SK-N-SH (cell line): ENCODE measurements at regions not wholly inside any gene's neighbourhood (a gene's known extent, or its start where the extent isn't known, plus 50 kb on each side); places are given as distances from the start of the nearest gene placed in this dataset.

Experiments
- CTCF ChIA-PET: fragments of 300-600, 350-600 bp; formaldehyde crosslinking; extraction: SDS; loops from one replicate; lab custom pipeline; 2021; lab: Yijun Ruan, JAX
- POLR2A ChIA-PET: fragments of 350-600 bp; sonication (Branson Sonifier 250); formaldehyde crosslinking; extraction: SDS; loops from one replicate; lab custom pipeline; 2020; ENCODE audit warnings: antibody characterized with exemption, inconsistent platforms; lab: Yijun Ruan, JAX
- DNase-seq: peaks from one replicate; pipeline ENCODE4 v3.0.0; 2012
- H2AFZ ChIP-seq: fragments of 200-600 bp; sonication (generic); 2 replicates; pipeline ENCODE4 v1.8.1; 2016; ENCODE audit warnings: antibody characterized with exemption, mild to moderate bottlenecking, low read depth
- H3F3A ChIP-seq: fragments of 200-600 bp; sonication (generic); replicated peaks from 2 replicates; pipeline ENCODE3; 2016; ENCODE audit warnings: antibody characterized with exemption, mild to moderate bottlenecking; ENCODE audit not compliant: insufficient read depth
- H3K27ac ChIP-seq, 2 experiments: fragments of 200-500 bp in 1 of 2; fragments of 200-600 bp in 1 of 2; sonication (Bioruptor generic) in 1 of 2; sonication (generic), shearing (Covaris generic) in 1 of 2; 2 replicates each; pipeline versions ENCODE4 v1.5.1 to v1.6.1; 2014 to 2016; ENCODE audit warnings: low read depth in 2 of 2, inconsistent platforms in 1 of 2, low read length in 1 of 2, mild to moderate bottlenecking in 1 of 2, mixed read lengths in 1 of 2
- H3K27me3 ChIP-seq: fragments of 200-600 bp; sonication (generic), shearing (Covaris generic); 2 replicates; pipeline ENCODE4 v1.6.1; 2016; ENCODE audit warnings: mixed run types; ENCODE audit not compliant: insufficient read depth
- H3K36me3 ChIP-seq, 2 experiments: fragments of 200-500 bp in 1 of 2; fragments of 200-600 bp in 1 of 2; sonication (Bioruptor generic) in 1 of 2; sonication (generic) in 1 of 2; replicated peaks in 1 of 2; 2 replicates each; pipeline versions ENCODE3 to v1.5.1; 2014 to 2016; ENCODE audit warnings: low read length in 1 of 2, mild to moderate bottlenecking in 1 of 2; ENCODE audit not compliant: insufficient read depth in 2 of 2, control insufficient read depth in 1 of 2
- H3K4me1 ChIP-seq, 2 experiments: fragments of 200-500 bp in 1 of 2; fragments of 200-600 bp in 1 of 2; sonication (Bioruptor generic) in 1 of 2; sonication (generic), shearing (Covaris generic) in 1 of 2; 2 replicates each; pipeline versions ENCODE4 v1.5.1 to v1.6.1; 2014 to 2016; ENCODE audit warnings: low read depth in 1 of 2, low read length in 1 of 2, mixed run types in 1 of 2; ENCODE audit not compliant: insufficient read depth in 2 of 2, control insufficient read depth in 1 of 2
- H3K4me2 ChIP-seq: fragments of 200-600 bp; sonication (generic), shearing (Covaris generic); 2 replicates; pipeline ENCODE4 v1.6.1; 2017; ENCODE audit warnings: mixed run types
- H3K4me3 ChIP-seq, 2 experiments: fragments of 200-500 bp in 1 of 2; fragments of 200-600 bp in 1 of 2; sonication (Bioruptor generic) in 1 of 2; sonication (generic), shearing (Covaris generic) in 1 of 2; 2 replicates each; pipeline versions ENCODE4 v1.5.1 to v1.8.1; 2014 to 2016; ENCODE audit warnings: low read depth in 2 of 2, inconsistent platforms in 1 of 2, low read length in 1 of 2, mild to moderate bottlenecking in 1 of 2, mixed read lengths in 1 of 2, moderate library complexity in 1 of 2
- H3K79me2 ChIP-seq: fragments of 200-600 bp; sonication (generic); 2 replicates; pipeline ENCODE4 v1.8.1; 2017; ENCODE audit warnings: mild to moderate bottlenecking; ENCODE audit not compliant: insufficient read depth
- H3K9ac ChIP-seq: fragments of 200-600 bp; sonication (generic); 2 replicates; pipeline ENCODE4 v1.6.1; 2017; ENCODE audit warnings: mixed run types
- H3K9me2 ChIP-seq: fragments of 200-600 bp; sonication (generic); 2 replicates; pipeline ENCODE4 v1.6.1; 2017; ENCODE audit warnings: mixed run types
- H3K9me3 ChIP-seq: fragments of 200-600 bp; sonication (generic); 2 replicates; pipeline ENCODE4 v1.6.1; 2017; ENCODE audit warnings: mixed run types, mild to moderate bottlenecking, moderate library complexity
- H4K20me1 ChIP-seq: fragments of 200-600 bp; sonication (generic); 2 replicates; pipeline ENCODE4 v1.6.1; 2017; ENCODE audit warnings: mild to moderate bottlenecking, mixed run types; ENCODE audit not compliant: insufficient read depth
- CHD2 ChIP-seq: fragments of 150-350 bp; IDR thresholded peaks from 2 replicates; pipeline ENCODE4 v1.6.1; 2018; ENCODE audit warnings: low read length; ENCODE audit not compliant: partially characterized antibody
- ELF1 ChIP-seq: IDR thresholded peaks from 2 replicates; pipeline ENCODE4 v1.4.0; 2012
- EZH2phosphoT487 ChIP-seq: fragments of 200-600 bp; sonication (generic); IDR thresholded peaks from 2 replicates; pipeline ENCODE4 v1.6.1; 2017; ENCODE audit warnings: low read depth, mixed run types, mild to moderate bottlenecking, antibody characterized with exemption, moderate library complexity, borderline replicate concordance
- FOXJ3 ChIP-seq: sonication (generic); formaldehyde crosslinking; IDR thresholded peaks from 2 replicates; pipeline ENCODE4 v1.5.1; 2020; ENCODE audit warnings: mild to moderate bottlenecking, missing genetic modification reagents
- GABPA ChIP-seq: IDR thresholded peaks from 2 replicates; pipeline ENCODE4 v1.4.0; 2012; ENCODE audit warnings: low read depth, mild to moderate bottlenecking
- GATA2 ChIP-seq: sonication (generic); formaldehyde crosslinking; IDR thresholded peaks from 2 replicates; pipeline ENCODE4 v1.5.0; 2020; ENCODE audit warnings: mild to moderate bottlenecking, missing genetic modification reagents
- MEF2A ChIP-seq: IDR thresholded peaks from 2 replicates; pipeline ENCODE4 v1.4.0; 2012; ENCODE audit warnings: low read depth, borderline replicate concordance
- MXI1 ChIP-seq: IDR thresholded peaks from 2 replicates; pipeline ENCODE4 v1.6.1; 2012; ENCODE audit warnings: mild to moderate bottlenecking, low read depth, low read length, improper control_type of control experiment
- NFIC ChIP-seq: IDR thresholded peaks from 2 replicates; pipeline ENCODE4 v1.4.0; 2012; ENCODE audit warnings: borderline replicate concordance
- NRF1 ChIP-seq: IDR thresholded peaks from 2 replicates; pipeline ENCODE4 v1.6.1; 2012; ENCODE audit warnings: low read depth, mild to moderate bottlenecking, low read length
- RAD21 ChIP-seq: IDR thresholded peaks from 2 replicates; pipeline ENCODE4 v1.6.1; 2012; ENCODE audit warnings: mild to moderate bottlenecking, low read length
- RXRA ChIP-seq: IDR thresholded peaks from 2 replicates; pipeline ENCODE4 v1.4.0; 2012; ENCODE audit warnings: low read depth, mild to moderate bottlenecking, borderline replicate concordance
- SIN3A ChIP-seq: IDR thresholded peaks from 2 replicates; pipeline ENCODE4 v1.6.1; 2012; ENCODE audit warnings: low read depth, mild to moderate bottlenecking, low read length, moderate library complexity, borderline replicate concordance
- SMC3 ChIP-seq: IDR thresholded peaks from 2 replicates; pipeline ENCODE4 v1.6.1; 2012; ENCODE audit warnings: low read depth, low read length, improper control_type of control experiment
- ZBTB33 ChIP-seq: IDR thresholded peaks from 2 replicates; pipeline ENCODE4 v1.4.0; 2012; ENCODE audit warnings: low read depth, borderline replicate concordance
- WGBS: methylation state at CpG from one replicate; pipeline ENCODE4 v1.1.6; 2017; ENCODE audit warnings: low lambda C conversion rate; 5-methylcytosine and 5-hydroxymethylcytosine counted together
- TF ChIP-seq, protein P1 (sequence below): IDR thresholded peaks from 2 replicates; pipeline ENCODE4 v1.4.0; 2012; ENCODE audit warnings: low read depth
- TF ChIP-seq, protein P2 (sequence below): IDR thresholded peaks from 2 replicates; pipeline ENCODE4 v1.4.0; 2012; ENCODE audit warnings: low read depth, borderline replicate concordance

DNA sequence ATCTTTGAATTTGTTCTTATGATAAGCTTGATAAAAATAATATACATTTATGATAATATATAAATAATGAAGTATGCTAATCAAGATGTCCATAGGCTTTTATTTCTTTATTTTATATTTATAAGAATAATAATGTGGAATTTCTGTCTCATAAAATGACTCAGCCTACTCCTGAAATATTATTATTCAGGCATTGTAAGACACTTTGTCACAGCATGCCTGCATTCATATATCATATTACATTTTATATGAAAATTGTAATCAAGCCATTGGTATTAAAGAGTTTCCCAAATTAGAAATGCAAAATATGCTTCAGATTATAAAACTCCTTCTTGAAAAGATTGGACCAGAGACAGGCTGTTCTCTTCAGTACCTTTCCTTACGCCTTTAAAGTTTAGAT, 1303.7 kb upstream of the CADM2 start:
- Histone ChIP-seq H3K27ac (no peak overlapping the region), H3K79me2 (no peaks in the 10 kb centered on the region), H3K9me3 (no peaks in the 10 kb centered on the region), H3K4me3 (no peak overlapping the region), H3K4me2 (no peak overlapping the region), H3K9me2 (no peaks in the 10 kb centered on the region), H3K9ac (no peak overlapping the region), H3F3A (no peaks in the 10 kb centered on the region), H3K27me3 (no peaks in the 10 kb centered on the region), H3K4me1 (no peaks in the 10 kb centered on the region), H2AFZ (no peak overlapping the region), H4K20me1 (no peaks in the 10 kb centered on the region), H3K36me3 (no peaks in the 10 kb centered on the region)
- whole genome bisulfite sequencing: 13% methylated on average over 1 of the region's 1 CpG
- POLR2A ChIA-PET: no interaction called here
- TF ChIP-seq RAD21 (no peak), GABPA (no peak), NFIC (no peak), GATA2 (CRISPR knock-in tag) (no peak), NRF1 (no peak), MEF2A (no peak), RXRA (no peak), ELF1 (no peak), SIN3A (no peak), MXI1 (no peak), CHD2 (no peak), FOXJ3 (no peak), SMC3 (no peak), ZBTB33 (no peak), EZH2phosphoT487 (no peak)
- TF ChIP-seq, protein P1, sequence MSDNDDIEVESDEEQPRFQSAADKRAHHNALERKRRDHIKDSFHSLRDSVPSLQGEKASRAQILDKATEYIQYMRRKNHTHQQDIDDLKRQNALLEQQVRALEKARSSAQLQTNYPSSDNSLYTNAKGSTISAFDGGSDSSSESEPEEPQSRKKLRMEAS: no peak
- TF ChIP-seq, protein P2, sequence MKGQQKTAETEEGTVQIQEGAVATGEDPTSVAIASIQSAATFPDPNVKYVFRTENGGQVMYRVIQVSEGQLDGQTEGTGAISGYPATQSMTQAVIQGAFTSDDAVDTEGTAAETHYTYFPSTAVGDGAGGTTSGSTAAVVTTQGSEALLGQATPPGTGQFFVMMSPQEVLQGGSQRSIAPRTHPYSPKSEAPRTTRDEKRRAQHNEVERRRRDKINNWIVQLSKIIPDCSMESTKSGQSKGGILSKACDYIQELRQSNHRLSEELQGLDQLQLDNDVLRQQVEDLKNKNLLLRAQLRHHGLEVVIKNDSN: no peak
- DNase-seq: no peak
- CTCF ChIA-PET: no interaction called here
